H9 (cell line): ENCODE measurements at regions not wholly inside any gene's neighbourhood (a gene's known extent, or its start where the extent isn't known, plus 50 kb on each side); places are given as distances from the start of the nearest gene placed in this dataset.

Experiments used
- DNase-seq: peaks from one replicate; pipeline ENCODE4 v3.0.0-alpha.2; 2017
- H2AFZ ChIP-seq: one replicate; pipeline ENCODE4 v1.6.1; 2013; ENCODE audit warnings: mild to moderate bottlenecking, low read length, control low read depth, moderate library complexity
- H2AK5ac ChIP-seq: 2 replicates; pipeline ENCODE4 v1.6.1; 2013; ENCODE audit warnings: low read length, control low read depth, mixed read lengths; ENCODE audit not compliant: insufficient read length
- H2BK120ac ChIP-seq: one replicate; pipeline ENCODE4 v1.6.1; 2013; ENCODE audit warnings: low read depth, mild to moderate bottlenecking, low read length, control low read depth, inconsistent platforms; ENCODE audit not compliant: poor library complexity, severe bottlenecking
- H2BK12ac ChIP-seq: 2 replicates; pipeline ENCODE4 v1.6.1; 2013; ENCODE audit warnings: low read length, control low read depth, mixed read lengths, low read depth; ENCODE audit not compliant: insufficient read length
- H2BK15ac ChIP-seq: 2 replicates; pipeline ENCODE4 v1.6.1; 2013; ENCODE audit warnings: low read depth, low read length, control low read depth
- H2BK20ac ChIP-seq: one replicate; pipeline ENCODE4 v1.6.1; 2013; ENCODE audit warnings: low read depth, mild to moderate bottlenecking, low read length, control low read depth, inconsistent platforms; ENCODE audit not compliant: poor library complexity, severe bottlenecking
- H2BK5ac ChIP-seq: 2 replicates; pipeline ENCODE4 v1.6.1; 2013; ENCODE audit warnings: low read length, control low read depth, mixed read lengths; ENCODE audit not compliant: insufficient read length
- H3K14ac ChIP-seq: 2 replicates; pipeline ENCODE4 v1.6.1; 2013; ENCODE audit warnings: low read length, control low read depth; ENCODE audit not compliant: insufficient read depth
- H3K18ac ChIP-seq: 2 replicates; pipeline ENCODE4 v1.6.1; 2013; ENCODE audit warnings: low read depth, mild to moderate bottlenecking, mixed read lengths, low read length, control low read depth; ENCODE audit not compliant: insufficient read length
- H3K23ac ChIP-seq: 2 replicates; pipeline ENCODE4 v1.6.1; 2013; ENCODE audit warnings: low read length, control low read depth, mixed read lengths, low read depth; ENCODE audit not compliant: insufficient read length
- H3K23me2 ChIP-seq: 2 replicates; pipeline ENCODE4 v1.6.1; 2013; ENCODE audit warnings: low read depth, mild to moderate bottlenecking, mixed read lengths, low read length, control low read depth; ENCODE audit not compliant: insufficient read length, poor library complexity, severe bottlenecking
- H3K27ac ChIP-seq: 2 replicates; pipeline ENCODE4 v1.5.1; 2013; ENCODE audit warnings: low read length, control low read depth, mixed read lengths, low read depth; ENCODE audit not compliant: insufficient read length
- H3K27me3 ChIP-seq: 2 replicates; pipeline ENCODE4 v1.6.1; 2013; ENCODE audit warnings: low read length, control low read depth, inconsistent platforms; ENCODE audit not compliant: insufficient read depth
- H3K4ac ChIP-seq: 2 replicates; pipeline ENCODE4 v1.6.1; 2013; ENCODE audit warnings: low read depth, mild to moderate bottlenecking, control low read depth, inconsistent platforms, low read length, moderate library complexity
- H3K4me1 ChIP-seq: 2 replicates; pipeline ENCODE4 v1.6.1; 2013; ENCODE audit warnings: low read length, control low read depth, inconsistent platforms; ENCODE audit not compliant: insufficient read depth
- H3K4me2 ChIP-seq: 2 replicates; pipeline ENCODE4 v1.6.1; 2013; ENCODE audit warnings: low read length, control low read depth, mixed read lengths; ENCODE audit not compliant: insufficient read length, insufficient read depth
- H3K56ac ChIP-seq: 2 replicates; pipeline ENCODE4 v1.6.1; 2013; ENCODE audit warnings: low read depth, mild to moderate bottlenecking, mixed read lengths, low read length, control low read depth; ENCODE audit not compliant: insufficient read length
- H3K79me1 ChIP-seq: 2 replicates; pipeline ENCODE4 v1.6.1; 2013; ENCODE audit warnings: low read depth, mild to moderate bottlenecking, moderate library complexity, low read length, control low read depth, inconsistent platforms; ENCODE audit not compliant: insufficient read depth, poor library complexity, severe bottlenecking
- H3K79me2 ChIP-seq: 2 replicates; pipeline ENCODE4 v1.6.1; 2013; ENCODE audit warnings: low read length, control low read depth, inconsistent platforms; ENCODE audit not compliant: insufficient read depth
- H3K9ac ChIP-seq: 2 replicates; pipeline ENCODE4 v1.6.1; 2013; ENCODE audit warnings: low read length, control low read depth, mixed read lengths; ENCODE audit not compliant: insufficient read length; ENCODE audit errors: extremely low read depth
- H3K9me3 ChIP-seq: one replicate; pipeline ENCODE4 v1.6.1; 2013; ENCODE audit warnings: low read depth, low read length, inconsistent platforms; ENCODE audit not compliant: control insufficient read depth
- H3T11ph ChIP-seq: one replicate; pipeline ENCODE4 v1.6.1; 2013; ENCODE audit warnings: mild to moderate bottlenecking, low read length, control low read depth, inconsistent platforms
- H4K20me1 ChIP-seq: one replicate; pipeline ENCODE4 v1.6.1; 2013; ENCODE audit not compliant: control insufficient read depth, insufficient read length, insufficient read depth
- H4K5ac ChIP-seq: 2 replicates; pipeline ENCODE4 v1.6.1; 2013; ENCODE audit warnings: low read depth, mild to moderate bottlenecking, mixed read lengths, low read length, control low read depth; ENCODE audit not compliant: insufficient read length
- H4K8ac ChIP-seq: replicated peaks from 2 replicates; pipeline ENCODE4 v1.6.1; 2013; ENCODE audit warnings: low read length, control low read depth, mixed read lengths, low read depth; ENCODE audit not compliant: insufficient read length
- H4K91ac ChIP-seq: 2 replicates; pipeline ENCODE4 v1.6.1; 2013; ENCODE audit warnings: low read depth, mild to moderate bottlenecking, moderate library complexity, mixed read lengths, low read length, control low read depth; ENCODE audit not compliant: insufficient read length
- H3K27ac Mint-ChIP-seq, 3 experiments: 2 replicates in 2 of 3; 3 replicates in 1 of 3; pipeline ENCODE4 v1.8.0; 2020 to 2021; ENCODE audit warnings: mixed read lengths in 3 of 3, mild to moderate bottlenecking in 1 of 3, moderate library complexity in 1 of 3
- H3K27me3 Mint-ChIP-seq: 2 replicates; pipeline ENCODE4 v1.8.0; 2021; ENCODE audit warnings: low read depth, mild to moderate bottlenecking, moderate library complexity, mixed read lengths
- H3K36me3 Mint-ChIP-seq, 3 experiments: 2 replicates in 2 of 3; 3 replicates in 1 of 3; pipeline ENCODE4 v1.8.0; 2020 to 2021; ENCODE audit warnings: low read depth in 3 of 3, mixed read lengths in 3 of 3; ENCODE audit not compliant: insufficient read depth in 1 of 3
- H3K4me1 Mint-ChIP-seq, 2 experiments: 2 replicates each; pipeline ENCODE4 v1.8.0; 2020; ENCODE audit warnings: mixed read lengths in 2 of 2
- H3K4me3 Mint-ChIP-seq, 2 experiments: 2 replicates in 1 of 2; 3 replicates in 1 of 2; pipeline ENCODE4 v1.8.0; 2020 to 2021; ENCODE audit warnings: mild to moderate bottlenecking in 2 of 2, mixed read lengths in 2 of 2, moderate library complexity in 1 of 2
- H3K9me3 Mint-ChIP-seq, 2 experiments: 2 replicates in 1 of 2; 3 replicates in 1 of 2; pipeline ENCODE4 v1.8.0; 2020; ENCODE audit warnings: mild to moderate bottlenecking in 2 of 2, mixed read lengths in 2 of 2, moderate library complexity in 1 of 2
- CTCF ChIP-seq: fragments of 200-600 bp; sonication (generic); conservative IDR thresholded peaks from 3 replicates; pipeline ENCODE4 v1.8.0; 2021; ENCODE audit warnings: antibody characterized with exemption, mild to moderate bottlenecking
- WGBS: extraction: QIAGEN DNeasy Blood & Tissue Kit; methylation state at CpG from one replicate; pipeline ENCODE4 v1.1.7; 2013; ENCODE audit warnings: missing lambda C conversion rate, low lambda C conversion rate, mixed read lengths; ENCODE audit not compliant: insufficient read length; ENCODE audit errors: extremely low coverage; 5-methylcytosine and 5-hydroxymethylcytosine counted together

GRCh38 chr18:61988100-61988499 lies 95.3 kb upstream of the RNF152 start:
- Histone ChIP-seq H2BK12ac (no peak overlapping the region), H3K27ac (no peak overlapping the region), H3K18ac (no peak overlapping the region), H4K20me1 (no peaks in the 10 kb centered on the region), H3K14ac (no peak overlapping the region), H2BK15ac (no peak overlapping the region), H2AFZ (no peak overlapping the region), H4K91ac (no peak overlapping the region), H2BK5ac (no peak overlapping the region), H2BK20ac (no peak overlapping the region), H3K9me3 (no peaks in the 10 kb centered on the region), H3K4me2 (no peak overlapping the region), H3K9ac (no peak overlapping the region), H3K23ac (no peak overlapping the region), H4K8ac (no peak overlapping the region), H2AK5ac (no peak overlapping the region), H4K5ac (no peak overlapping the region), H3K4ac (no peak overlapping the region), H3T11ph (no peak overlapping the region), H3K27me3 (no peaks in the 10 kb centered on the region), H3K79me1 (no peaks in the 10 kb centered on the region), H3K79me2 (no peaks in the 10 kb centered on the region), H3K56ac (no peak overlapping the region), H3K23me2 (no peaks in the 10 kb centered on the region), H3K4me1 (no peaks in the 10 kb centered on the region), H2BK120ac (no peak overlapping the region)
- H3K27me3 Mint-ChIP-seq: no peaks in the 10 kb centered on the region
- DNase-seq: no peak
- no CpG with 5 or more reads among the region's 2 CpGs for WGBS
- TF ChIP-seq CTCF: no peak
- peaks cover 0 to 10% of the 10 kb centered on the region in 2 experiments; a peak in 2 of 4 replicates for H3K4me1 Mint-ChIP-seq
- no peak overlapping the region for H3K4me3 Mint-ChIP-seq
- no peaks in the 10 kb centered on the region; a peak in 1 of 5 replicates for H3K9me3 Mint-ChIP-seq
- no peaks in the 10 kb centered on the region for H3K36me3 Mint-ChIP-seq
- H3K27ac Mint-ChIP-seq: no peak overlapping the region
